GM23248 (cell line): ENCODE measurements at regions not wholly inside any gene's neighbourhood (a gene's known extent, or its start where the extent isn't known, plus 50 kb on each side); places are given as distances from the start of the nearest gene placed in this dataset.

Source experiments
- EZH2 ChIP-seq: fragments of 200-600 bp; sonication (generic); IDR thresholded peaks from 2 replicates; pipeline ENCODE4 v1.6.1; 2018; ENCODE audit warnings: antibody characterized with exemption, mild to moderate bottlenecking; ENCODE audit not compliant: insufficient read depth, poor library complexity, severe bottlenecking
- EZH2phosphoT487 ChIP-seq: fragments of 200-600 bp; sonication (generic); IDR thresholded peaks from 2 replicates; pipeline ENCODE4 v1.6.1; 2018; ENCODE audit warnings: antibody characterized with exemption, moderate library complexity, mild to moderate bottlenecking, low read depth; ENCODE audit not compliant: insufficient read depth

- no peak for TF ChIP-seq EZH2phosphoT487
- no peak for TF ChIP-seq EZH2
Observed at GRCh38 chr5:82422751-82423181, 144.6 kb upstream of the RPS23 start.
